Forelimb muscle (tissue), 1 donor: ENCODE measurements at regions not wholly inside any gene's neighbourhood (a gene's known extent, or its start where the extent isn't known, plus 50 kb on each side); places are given as distances from the start of the nearest gene placed in this dataset.
A peak's percentile ranks its signal among the peaks of the same experiment; 100 is the strongest.
"Not testable (repeated sequence)": the region's sequence is repeated elsewhere in the genome, so short reads cannot be mapped to it uniquely, and the experiment has no call there.

ENCODE experiments used
- DNase-seq: peaks from one replicate; pipeline ENCODE4 v3.0.0-alpha.2; 2013; ENCODE audit warnings: low read depth

- DNase-seq, result not testable (repeated sequence)
These were observed 862.7 kb upstream of the NRXN1 start for GRCh38 chr2:51894584-51894983.

- DNase-seq, result no peak
These were observed 856.2 kb upstream of the NRXN1 start for GRCh38 chr2:51888120-51888519.

GRCh38 chr2:51881673-51882072 lies 849.7 kb upstream of the NRXN1 start:
- DNase-seq, result no peak

GRCh38 chr2:51880153-51880552 lies 848.2 kb upstream of the NRXN1 start:
- DNase-seq, result no peak

- DNase-seq, result no peak
These were observed 834.4 kb upstream of the NRXN1 start for GRCh38 chr2:51866361-51866760.

GRCh38 chr2:51859260-51859659 lies 827.3 kb upstream of the NRXN1 start:
- no peak for DNase-seq

- no peak for DNase-seq
These were observed 823.8 kb upstream of the NRXN1 start for GRCh38 chr2:51855683-51856082.

- no peak for DNase-seq
These were observed 814.9 kb upstream of the NRXN1 start for GRCh38 chr2:51846796-51847195.

GRCh38 chr2:51846018-51846417 lies 814.1 kb upstream of the NRXN1 start:
- DNase-seq, result no peak

GRCh38 chr2:51844596-51844995 lies 812.7 kb upstream of the NRXN1 start:
- no peak for DNase-seq

- DNase-seq, result no peak
These were observed 797.5 kb upstream of the NRXN1 start for GRCh38 chr2:51829477-51829876.

- no peak for DNase-seq
These were observed 793.9 kb upstream of the NRXN1 start for GRCh38 chr2:51825823-51826222.

- DNase-seq, result no peak
These were observed 781.3 kb upstream of the NRXN1 start for GRCh38 chr2:51813247-51813646.

- DNase-seq, result no peak
These were observed 780.4 kb upstream of the NRXN1 start for GRCh38 chr2:51812138-51812866.

GRCh38 chr2:51810197-51810596 lies 778.3 kb upstream of the NRXN1 start:
- DNase-seq, result no peak

GRCh38 chr2:51807229-51807628 lies 775.3 kb upstream of the NRXN1 start:
- no peak for DNase-seq

- DNase-seq, result no peak
These were observed 763.4 kb upstream of the NRXN1 start for GRCh38 chr2:51795248-51795888.

- DNase-seq, result no peak
These were observed 759.6 kb upstream of the NRXN1 start for GRCh38 chr2:51791496-51791895.

GRCh38 chr2:51790854-51791253 lies 758.9 kb upstream of the NRXN1 start:
- no peak for DNase-seq

- no peak for DNase-seq
These were observed 758.0 kb upstream of the NRXN1 start for GRCh38 chr2:51789918-51790317.

GRCh38 chr2:51782921-51783765 lies 751.2 kb upstream of the NRXN1 start:
- peak; percentile 55 for DNase-seq

GRCh38 chr2:51781691-51782090 lies 749.8 kb upstream of the NRXN1 start:
- no peak for DNase-seq

GRCh38 chr2:51780353-51780752 lies 748.4 kb upstream of the NRXN1 start:
- no peak for DNase-seq
